Transverse colon (tissue), 4 donors: ENCODE measurements at regions not wholly inside any gene's neighbourhood (a gene's known extent, or its start where the extent isn't known, plus 50 kb on each side); places are given as distances from the start of the nearest gene placed in this dataset.

Experiments used
- DNase-seq: peaks from one replicate; pipeline ENCODE4 v3.0.0-alpha.2; 2019
- H3K27ac ChIP-seq, 4 donors: fragments of 200-600 bp; sonication (generic); 2 replicates each; pipeline ENCODE4 v1.5.1; 2016 to 2018; ENCODE audit warnings: inconsistent platforms in 4 of 4
- H3K27me3 ChIP-seq: fragments of 200-600 bp; sonication (generic); 2 replicates; pipeline ENCODE4 v1.5.1; 2017; ENCODE audit warnings: inconsistent platforms
- H3K36me3 ChIP-seq, 4 donors: fragments of 200-600 bp; sonication (generic); 2 replicates each; pipeline ENCODE4 v1.5.1; 2017 to 2019; ENCODE audit warnings: inconsistent platforms in 4 of 4
- H3K4me1 ChIP-seq, 4 donors: fragments of 200-600 bp; sonication (generic); 2 replicates each; pipeline ENCODE4 v1.5.1; 2017 to 2020; ENCODE audit warnings: inconsistent platforms in 4 of 4
- H3K4me3 ChIP-seq, 4 donors: fragments of 200-600 bp; sonication (generic); 1 replicate in 1 of 4; 2 replicates in 3 of 4; pipeline versions ENCODE4 v1.5.1 to v1.6.1; 2017 to 2019; ENCODE audit warnings: inconsistent platforms in 4 of 4
- H3K9me3 ChIP-seq, 2 donors: fragments of 200-600 bp; sonication (generic); 2 replicates each; pipeline ENCODE4 v1.5.1; 2017 to 2019; ENCODE audit warnings: inconsistent platforms in 2 of 2
- CTCF ChIP-seq, 5 experiments: fragments of 200-600 bp in 3 of 5; fragments of 450-650 bp in 2 of 5; sonication (generic) in 3 of 5; IDR thresholded peaks; 1 replicate in 2 of 5; 2 replicates in 3 of 5; pipeline ENCODE4 v1.5.1; 2016 to 2017; ENCODE audit warnings: antibody characterized with exemption in 5 of 5, inconsistent platforms in 3 of 5, mild to moderate bottlenecking in 2 of 5, moderate library complexity in 1 of 5
- EP300 ChIP-seq: sonication (generic); formaldehyde crosslinking; IDR thresholded peaks from one replicate; pipeline ENCODE4 v1.6.1; 2017; ENCODE audit warnings: antibody characterized with exemption, low read depth
- POLR2A ChIP-seq: fragments of 450-650 bp; IDR thresholded peaks from one replicate; pipeline ENCODE4 v1.6.1; 2016; ENCODE audit warnings: antibody characterized with exemption, mild to moderate bottlenecking, moderate library complexity
- POLR2AphosphoS5 ChIP-seq, 3 donors: sonication (generic); formaldehyde crosslinking; IDR thresholded peaks; one replicate each; pipeline ENCODE4 v1.6.1; 2016; ENCODE audit warnings: antibody characterized with exemption in 3 of 3
- WGBS, 2 donors: methylation state at CpG; one replicate each; pipeline ENCODE4 v1.1.5; 2018; ENCODE audit warnings: low coverage in 1 of 2; 5-methylcytosine and 5-hydroxymethylcytosine counted together
- in situ Hi-C, 4 donors: fragments of 200-750 bp; cut with MboI; loops; one replicate each; pipeline versions ENCODE4 v1.15.0 to v1.15.1; 2017; ENCODE audit warnings: low sequenced_read_pairs in 3 of 4, low pct_ligation_motif_present in 1 of 4, low pct_unique_long_range_greater_than_20kb in 1 of 4
- intact Hi-C: fragments of 100-400 bp; cut with DNase I; formaldehyde crosslinking; loops from one replicate; pipeline ENCODE4 v1.15.1; 2023; ENCODE audit warnings: low total_unique reads

- H3K4me1 ChIP-seq, result peaks cover 0 to 7% (median 2%) of the 10 kb centered on the region in 4 donors
- no peaks in the 10 kb centered on the region for H3K9me3 ChIP-seq
- H3K36me3 ChIP-seq, result no peaks in the 10 kb centered on the region
- 63 to 83% methylated on average over 4 to 9 of the region's 9 CpGs for WGBS, 2 donors
- no peak for DNase-seq
- in situ Hi-C loops, result no loop called here
- TF ChIP-seq POLR2A, result no peak
- TF ChIP-seq POLR2AphosphoS5 (IDR thresholded peaks at IDR 0.05), result no peak
- no peak for TF ChIP-seq CTCF (IDR thresholded peaks at IDR 0.05)
- TF ChIP-seq EP300, result no peak
- intact Hi-C loops, result no loop called here
- no peaks in the 10 kb centered on the region for H3K27me3 ChIP-seq
- H3K4me3 ChIP-seq, result no peak overlapping the region
- H3K27ac ChIP-seq, result peak overlapping the region in 2 of 4 donors; percentile 21 to 28
Measured at GRCh38 chr9:16282718-16283117, 587.8 kb downstream of the BNC2 start.

GRCh38 chr9:16286160-16286559 lies 584.3 kb downstream of the BNC2 start:
- peaks cover 0 to 7% (median 2%) of the 10 kb centered on the region in 4 donors for H3K4me1 ChIP-seq
- H3K27ac ChIP-seq, result no peak overlapping the region
- H3K27me3 ChIP-seq, result no peaks in the 10 kb centered on the region
- H3K36me3 ChIP-seq, result no peaks in the 10 kb centered on the region
- in situ Hi-C loops (no loop called here), intact Hi-C loops (no loop called here)
- no peaks in the 10 kb centered on the region for H3K9me3 ChIP-seq
- no peak overlapping the region for H3K4me3 ChIP-seq
- TF ChIP-seq CTCF (IDR thresholded peaks at IDR 0.05) (no peak), POLR2AphosphoS5 (IDR thresholded peaks at IDR 0.05) (no peak), POLR2A (no peak), EP300 (no peak)
- WGBS, 2 donors, result 88 to 100% methylated on average over 1 to 7 of the region's 7 CpGs
- no peak for DNase-seq

GRCh38 chr9:16289639-16290038 lies 580.8 kb downstream of the BNC2 start:
- H3K27me3 ChIP-seq, result no peaks in the 10 kb centered on the region
- intact Hi-C loops (loop anchor here (5.0 kb wide), 1 partner anchor 398 kb away; no protein-coding TSS in a partner anchor), in situ Hi-C loops (no loop called here)
- WGBS, 2 donors, result 63 to 89% methylated on average over 3 of the region's 3 CpGs
- DNase-seq, result no peak
- TF ChIP-seq POLR2A (no peak), EP300 (no peak), POLR2AphosphoS5 (IDR thresholded peaks at IDR 0.05) (no peak), CTCF (IDR thresholded peaks at IDR 0.05) (no peak)
- H3K4me3 ChIP-seq, result no peak overlapping the region
- no peak overlapping the region for H3K27ac ChIP-seq
- H3K9me3 ChIP-seq, result no peaks in the 10 kb centered on the region
- no peaks in the 10 kb centered on the region for H3K36me3 ChIP-seq
- H3K4me1 ChIP-seq, result no peaks in the 10 kb centered on the region

GRCh38 chr9:16290169-16290568 lies 580.3 kb downstream of the BNC2 start:
- in situ Hi-C loops, result no loop called here
- TF ChIP-seq EP300, result no peak
- Histone ChIP-seq H3K27me3 (no peaks in the 10 kb centered on the region), H3K27ac (no peak overlapping the region), H3K4me1 (no peaks in the 10 kb centered on the region), H3K4me3 (no peak overlapping the region), H3K9me3 (no peaks in the 10 kb centered on the region), H3K36me3 (no peaks in the 10 kb centered on the region)
- intact Hi-C loops, result loop anchor here (5.0 kb wide), 1 partner anchor 397 kb away; no protein-coding TSS in a partner anchor
- WGBS, 2 donors, result 73 to 100% methylated on average over 1 to 5 of the region's 5 CpGs
- no peak for DNase-seq

- in situ Hi-C loops, result no loop called here
- TF ChIP-seq POLR2A (no peak), CTCF (IDR thresholded peaks at IDR 0.05) (no peak), POLR2AphosphoS5 (IDR thresholded peaks at IDR 0.05) (no peak), EP300 (no peak)
- Histone ChIP-seq H3K4me3 (no peak overlapping the region), H3K36me3 (no peaks in the 10 kb centered on the region), H3K27ac (no peak overlapping the region), H3K9me3 (no peaks in the 10 kb centered on the region), H3K4me1 (no peaks in the 10 kb centered on the region), H3K27me3 (no peaks in the 10 kb centered on the region)
- no peak for DNase-seq
- 83 to 100% methylated on average over 1 to 4 of the region's 4 CpGs for whole genome bisulfite sequencing, 2 donors
- intact Hi-C loops, result loop anchor here (5.0 kb wide), 1 partner anchor 395 kb away; no protein-coding TSS in a partner anchor
Measured at GRCh38 chr9:16291921-16292320, 578.5 kb downstream of the BNC2 start.
